HG03469 (cell line): ENCODE measurements at regions not wholly inside any gene's neighbourhood (a gene's known extent, or its start where the extent isn't known, plus 50 kb on each side); places are given as distances from the start of the nearest gene placed in this dataset.
"Not testable (repeated sequence)": the region's sequence is repeated elsewhere in the genome, so short reads cannot be mapped to it uniquely, and the experiment has no call there.

Source experiments
- ATAC-seq: cut with Tn5 transposase; IDR thresholded peaks from one replicate; pipeline ENCODE4 v1.9.1; 2021; ENCODE audit warnings: mild to moderate bottlenecking, moderate library complexity, moderate number of reproducible peaks; ENCODE audit not compliant: unreplicated experiment

GRCh38 chr4:10388146-10388545 is 69.1 kb downstream of the ZNF518B start:
- ATAC-seq = not testable (repeated sequence)

- ATAC-seq = no peak
Measured at GRCh38 chr4:10385994-10386394, 71.2 kb downstream of the ZNF518B start.

GRCh38 chr4:10384974-10385373 is 72.3 kb downstream of the ZNF518B start:
- ATAC-seq = no peak

- no peak for ATAC-seq
Measured at GRCh38 chr4:10383417-10383816, 73.8 kb downstream of the ZNF518B start.

- ATAC-seq = not testable (repeated sequence)
Measured at GRCh38 chr4:10382171-10382570, 75.1 kb downstream of the ZNF518B start.

GRCh38 chr4:10381146-10381545 is 76.1 kb downstream of the ZNF518B start:
- no peak for ATAC-seq

- ATAC-seq = no peak
Measured at GRCh38 chr4:10380735-10381134, 76.5 kb downstream of the ZNF518B start.

- no peak for ATAC-seq
Measured at GRCh38 chr4:10371869-10372471, 85.3 kb downstream of the ZNF518B start.

GRCh38 chr4:10371121-10371520 is 86.1 kb downstream of the ZNF518B start:
- no peak for ATAC-seq

- ATAC-seq = no peak
Measured at GRCh38 chr4:10369517-10369916, 87.7 kb downstream of the ZNF518B start.

GRCh38 chr4:10366628-10367027 is 90.6 kb downstream of the ZNF518B start:
- no peak for ATAC-seq

- no peak for ATAC-seq
Measured at GRCh38 chr4:10364194-10364593, 93.0 kb downstream of the ZNF518B start.

GRCh38 chr4:10354746-10355145 is 102.5 kb downstream of the ZNF518B start:
- ATAC-seq = no peak

- ATAC-seq = no peak
Measured at GRCh38 chr4:10354225-10354624, 103.0 kb downstream of the ZNF518B start.

GRCh38 chr4:10353110-10353509 is 104.1 kb downstream of the ZNF518B start:
- ATAC-seq = no peak

- no peak for ATAC-seq
Measured at GRCh38 chr4:10348241-10348640, 109.0 kb downstream of the ZNF518B start.

GRCh38 chr4:10347815-10348214 is 109.4 kb downstream of the ZNF518B start:
- no peak for ATAC-seq

GRCh38 chr4:10347281-10347795 is 109.9 kb downstream of the ZNF518B start:
- no peak for ATAC-seq

GRCh38 chr4:10346023-10346422 is 111.2 kb downstream of the ZNF518B start:
- ATAC-seq = no peak

- ATAC-seq = no peak
Measured at GRCh38 chr4:10345381-10345784, 111.8 kb downstream of the ZNF518B start.

GRCh38 chr4:10344824-10345223 is 112.4 kb downstream of the ZNF518B start:
- ATAC-seq = no peak

GRCh38 chr4:10343656-10344055 is 113.6 kb downstream of the ZNF518B start:
- ATAC-seq = no peak

GRCh38 chr4:10342866-10343265 is 114.4 kb downstream of the ZNF518B start:
- ATAC-seq = no peak
